IMR-90 (cell line): ENCODE measurements at regions not wholly inside any gene's neighbourhood (a gene's known extent, or its start where the extent isn't known, plus 50 kb on each side); places are given as distances from the start of the nearest gene placed in this dataset.

Experiments used
- ATAC-seq: fragments of 200-7000 bp; cut with Tn5 transposase; 2 replicates; pipeline ENCODE4 v1.9.1; 2020; ENCODE audit warnings: low read depth, mild to moderate bottlenecking, moderate library complexity
- BruUV-seq: library from RNA; stranded (reverse); fragments of 400-500 nt; replicated peaks from 2 replicates; lab custom pipeline; 2021; lab: Mats Ljungman, UMichigan
- CTCF ChIA-PET: fragments of 300-600 bp; formaldehyde crosslinking; extraction: SDS; loops from one replicate; lab custom pipeline; 2021; ENCODE audit warnings: antibody characterized with exemption; lab: Yijun Ruan, JAX
- POLR2A ChIA-PET: fragments of 300-600 bp; sonication (Branson Sonifier 250); formaldehyde crosslinking; loops from one replicate; lab custom pipeline; 2022; ENCODE audit warnings: antibody characterized with exemption; ENCODE audit not compliant: unreplicated experiment; lab: Charles Lee
- DNase-seq: peaks from one replicate; pipeline ENCODE4 v3.0.0; 2013
- H2AFZ ChIP-seq: replicated peaks from 2 replicates; pipeline ENCODE3; 2013; ENCODE audit warnings: low read length, mild to moderate bottlenecking; ENCODE audit not compliant: poor library complexity
- H2AK5ac ChIP-seq: 2 replicates; pipeline ENCODE4 v1.6.1; 2013; ENCODE audit warnings: low read depth, low read length, inconsistent platforms
- H2AK9ac ChIP-seq: replicated peaks from 2 replicates; pipeline ENCODE3; 2013; ENCODE audit warnings: mild to moderate bottlenecking, low read depth, low read length, moderate library complexity; ENCODE audit not compliant: poor library complexity
- H2BK120ac ChIP-seq: 2 replicates; pipeline ENCODE4 v1.6.1; 2013; ENCODE audit warnings: low read depth, low read length, inconsistent platforms
- H2BK15ac ChIP-seq: 3 replicates; pipeline ENCODE4 v1.6.1; 2013; ENCODE audit warnings: low read depth, low read length, inconsistent platforms
- H2BK20ac ChIP-seq: 2 replicates; pipeline ENCODE4 v1.6.1; 2013; ENCODE audit warnings: low read depth, mild to moderate bottlenecking, inconsistent platforms, low read length, moderate library complexity
- H2BK5ac ChIP-seq: 2 replicates; pipeline ENCODE4 v1.6.1; 2013; ENCODE audit warnings: mild to moderate bottlenecking, low read depth, low read length, inconsistent platforms; ENCODE audit not compliant: poor library complexity, severe bottlenecking
- H3K14ac ChIP-seq: replicated peaks from 2 replicates; pipeline ENCODE4 v1.6.1; 2013; ENCODE audit warnings: low read depth, low read length, inconsistent platforms
- H3K18ac ChIP-seq: 2 replicates; pipeline ENCODE4 v1.6.1; 2013; ENCODE audit warnings: low read depth, low read length, control low read depth
- H3K23ac ChIP-seq: 2 replicates; pipeline ENCODE4 v1.6.1; 2013; ENCODE audit warnings: low read depth, low read length, inconsistent platforms
- H3K27ac ChIP-seq: 2 replicates; pipeline ENCODE4 v1.5.1; 2013; ENCODE audit warnings: mild to moderate bottlenecking, control low read depth, low read length; ENCODE audit not compliant: insufficient read depth
- H3K27me3 ChIP-seq: 2 replicates; pipeline ENCODE4 v1.6.1; 2013; ENCODE audit warnings: low read length; ENCODE audit not compliant: control insufficient read depth, insufficient read depth
- H3K36me3 ChIP-seq: 2 replicates; pipeline ENCODE4 v1.6.1; 2013; ENCODE audit warnings: low read length, mixed read lengths; ENCODE audit not compliant: control insufficient read depth, insufficient read depth
- H3K4ac ChIP-seq: 2 replicates; pipeline ENCODE4 v1.6.1; 2013; ENCODE audit warnings: low read depth, low read length, inconsistent platforms
- H3K4me1 ChIP-seq: 2 replicates; pipeline ENCODE4 v1.6.1; 2013; ENCODE audit warnings: low read length, mixed read lengths; ENCODE audit not compliant: control insufficient read depth, insufficient read depth
- H3K4me2 ChIP-seq: 2 replicates; pipeline ENCODE4 v1.6.1; 2013; ENCODE audit warnings: low read depth, mild to moderate bottlenecking, control low read depth, low read length, moderate library complexity
- H3K4me3 ChIP-seq: 2 replicates; pipeline ENCODE4 v1.5.1; 2013; ENCODE audit warnings: low read depth, mild to moderate bottlenecking, control low read depth, low read length, moderate library complexity; ENCODE audit not compliant: insufficient read depth
- H3K56ac ChIP-seq: 2 replicates; pipeline ENCODE4 v1.6.1; 2013; ENCODE audit warnings: low read length, inconsistent platforms; ENCODE audit not compliant: insufficient read depth; ENCODE audit errors: extremely low read depth
- H3K79me1 ChIP-seq, 2 experiments: 2 replicates each; pipeline ENCODE4 v1.6.1; 2013; ENCODE audit warnings: low read length in 2 of 2, inconsistent platforms in 1 of 2, low read depth in 1 of 2
- H3K9ac ChIP-seq: 2 replicates; pipeline ENCODE4 v1.6.1; 2013; ENCODE audit warnings: low read depth, low read length, control low read depth
- H3K9me1 ChIP-seq: 2 replicates; pipeline ENCODE4 v1.6.1; 2013; ENCODE audit warnings: low read length, inconsistent platforms; ENCODE audit not compliant: insufficient read depth
- H3K9me3 ChIP-seq: 2 replicates; pipeline ENCODE4 v1.6.1; 2013; ENCODE audit warnings: low read length; ENCODE audit not compliant: control insufficient read depth, insufficient read depth
- H4K20me1 ChIP-seq: 2 replicates; pipeline ENCODE4 v1.6.1; 2013; ENCODE audit warnings: low read length, inconsistent platforms; ENCODE audit not compliant: insufficient read depth
- H4K5ac ChIP-seq: 2 replicates; pipeline ENCODE4 v1.6.1; 2013; ENCODE audit warnings: mild to moderate bottlenecking, low read depth, low read length, control low read depth
- H4K8ac ChIP-seq, 2 experiments: 2 replicates each; pipeline ENCODE4 v1.6.1; 2013; ENCODE audit warnings: low read depth in 2 of 2, low read length in 2 of 2, control low read depth in 1 of 2, inconsistent platforms in 1 of 2
- H4K91ac ChIP-seq: 2 replicates; pipeline ENCODE4 v1.6.1; 2013; ENCODE audit warnings: low read depth, low read length, inconsistent platforms; ENCODE audit not compliant: insufficient read depth
- BHLHE40 ChIP-seq: fragments of 150-350 bp; IDR thresholded peaks from 2 replicates; pipeline ENCODE4 v1.6.1; 2016; ENCODE audit warnings: mild to moderate bottlenecking, low read depth, low read length
- CEBPB ChIP-seq: IDR thresholded peaks from 2 replicates; pipeline ENCODE4 v1.6.1; 2012; ENCODE audit warnings: low read depth, low read length, improper control_type of control experiment
- CHD1 ChIP-seq: IDR thresholded peaks from 2 replicates; pipeline ENCODE4 v1.6.1; 2012; ENCODE audit warnings: low read depth, low read length, improper control_type of control experiment
- CTCF ChIP-seq: conservative IDR thresholded peaks from 2 replicates; pipeline ENCODE4 v1.5.1; 2012; ENCODE audit warnings: mild to moderate bottlenecking, low read depth, low read length, improper control_type of control experiment
- ELK1 ChIP-seq: fragments of 150-350 bp; IDR thresholded peaks from 2 replicates; pipeline ENCODE4 v1.6.1; 2016; ENCODE audit warnings: low read depth, mild to moderate bottlenecking, low read length, moderate library complexity, borderline replicate concordance
- FOS ChIP-seq: fragments of 150-350 bp; IDR thresholded peaks from 2 replicates; pipeline ENCODE4 v1.6.1; 2016; ENCODE audit warnings: low read depth, low read length
- MAFK ChIP-seq: IDR thresholded peaks from 2 replicates; pipeline ENCODE4 v1.6.1; 2012; ENCODE audit warnings: low read depth, low read length, improper control_type of control experiment
- MAZ ChIP-seq: IDR thresholded peaks from 2 replicates; pipeline ENCODE4 v1.6.1; 2012; ENCODE audit warnings: low read depth, mild to moderate bottlenecking, low read length, improper control_type of control experiment, moderate library complexity, borderline replicate concordance
- MXI1 ChIP-seq: IDR thresholded peaks from 2 replicates; pipeline ENCODE4 v1.6.1; 2012; ENCODE audit warnings: low read depth, mild to moderate bottlenecking, low read length, moderate library complexity, borderline replicate concordance
- NFE2L2 ChIP-seq: fragments of 150-350 bp; IDR thresholded peaks from 2 replicates; pipeline ENCODE4 v1.6.1; 2016; ENCODE audit warnings: low read depth, mild to moderate bottlenecking, low read length
- POLR2A ChIP-seq: IDR thresholded peaks from 2 replicates; pipeline ENCODE4 v1.6.1; 2012; ENCODE audit warnings: mild to moderate bottlenecking, low read depth, low read length
- RAD21 ChIP-seq: IDR thresholded peaks from 2 replicates; pipeline ENCODE4 v1.6.1; 2012; ENCODE audit warnings: low read length, improper control_type of control experiment
- RCOR1 ChIP-seq: IDR thresholded peaks from 2 replicates; pipeline ENCODE4 v1.6.1; 2012; ENCODE audit warnings: mild to moderate bottlenecking, low read length, improper control_type of control experiment; ENCODE audit not compliant: insufficient replicate concordance
- RFX5 ChIP-seq: IDR thresholded peaks from 2 replicates; pipeline ENCODE4 v1.8.0; 2012; ENCODE audit warnings: low read depth, mild to moderate bottlenecking, low read length, moderate library complexity
- SMC3 ChIP-seq: fragments of 150-350 bp; IDR thresholded peaks from 2 replicates; pipeline ENCODE4 v1.6.1; 2016; ENCODE audit warnings: low read depth, mild to moderate bottlenecking, antibody characterized with exemption, low read length, moderate library complexity
- USF2 ChIP-seq: fragments of 150-350 bp; IDR thresholded peaks from 2 replicates; pipeline ENCODE4 v1.6.1; 2017; ENCODE audit warnings: mild to moderate bottlenecking, antibody characterized with exemption, low read length, low read depth
- WGBS, 2 experiments: methylation state at CpG; one replicate each; pipeline versions ENCODE4 v1.1.5 to v1.1.7; 2013; ENCODE audit warnings: missing lambda C conversion rate in 2 of 2; ENCODE audit not compliant: insufficient read length in 1 of 2; ENCODE audit errors: extremely low coverage in 2 of 2; 5-methylcytosine and 5-hydroxymethylcytosine counted together
- dilution Hi-C: fragments of 300-500 bp; cut with HindIII; formaldehyde crosslinking; loops from one replicate; pipeline ENCODE4 v1.14.3; 2018; ENCODE audit warnings: low sequenced_read_pairs; ENCODE audit not compliant: unreplicated experiment
- in situ Hi-C: fragments of 300-500 bp; cut with MboI; formaldehyde crosslinking; loops from 3 replicates; pipeline ENCODE4 v1.14.3; 2019; ENCODE audit warnings: low sequenced_read_pairs, inconsistent platforms, mixed read lengths
- intact Hi-C: fragments of 100-400 bp; cut with micrococcal nuclease; formaldehyde crosslinking; loops from 2 replicates; pipeline ENCODE4 v1.10.0; 2022

GRCh38 chr4:9709724-9710123 lies 71.7 kb upstream of the DRD5 start:
- ChIA-PET POLR2A (no interaction called here), CTCF (no interaction called here)
- Histone ChIP-seq H2BK20ac (no peak overlapping the region), H3K14ac (no peak overlapping the region), H3K4me3 (no peak overlapping the region), H4K20me1 (no peaks in the 10 kb centered on the region), H2BK5ac (no peak overlapping the region), H2BK15ac (no peak overlapping the region), H2AK9ac (no peak overlapping the region), H2AK5ac (no peak overlapping the region), H4K5ac (no peak overlapping the region), H3K23ac (no peak overlapping the region), H3K18ac (no peak overlapping the region), H3K9me1 (no peaks in the 10 kb centered on the region), H3K4me1 (no peaks in the 10 kb centered on the region), H4K8ac (no peak overlapping the region), H2AFZ (no peak overlapping the region), H3K27ac (no peak overlapping the region), H3K56ac (no peak overlapping the region), H3K9me3 (peaks cover 5% of the 10 kb centered on the region; the same call in 1 of the 2 replicates), H3K4ac (no peak overlapping the region), H3K4me2 (no peak overlapping the region), H4K91ac (no peak overlapping the region), H3K9ac (no peak overlapping the region), H3K27me3 (no peaks in the 10 kb centered on the region), H3K36me3 (no peaks in the 10 kb centered on the region), H2BK120ac (no peak overlapping the region), H3K79me1 (no peaks in the 10 kb centered on the region)
- ATAC-seq (no peak), DNase-seq (no peak)
- dilution Hi-C loops (no loop called here), in situ Hi-C loops (no loop called here), intact Hi-C loops (loop anchor here (10.0 kb wide), 1 partner anchor 305 kb away; no protein-coding TSS in a partner anchor)
- TF ChIP-seq BHLHE40 (no peak), MXI1 (no peak), USF2 (no peak), MAZ (no peak), RFX5 (no peak), FOS (no peak), CHD1 (no peak), CTCF (no peak), POLR2A (no peak), CEBPB (no peak), RCOR1 (no peak), NFE2L2 (no peak), SMC3 (no peak), ELK1 (no peak), RAD21 (no peak), MAFK (no peak)
- no TSS peak for BruUV-seq
- 33% methylated on average over 1 of the region's 11 CpGs; no CpG with 5 or more reads in 1 of the 2 experiments for WGBS, 2 experiments
